PC-3 (cell line): ENCODE measurements at regions not wholly inside any gene's neighbourhood (a gene's known extent, or its start where the extent isn't known, plus 50 kb on each side); places are given as distances from the start of the nearest gene placed in this dataset.
"Not testable (repeated sequence)": the region's sequence is repeated elsewhere in the genome, so short reads cannot be mapped to it uniquely, and the experiment has no call there.

Source experiments
- ATAC-seq: fragments of 200-7000 bp; cut with Tn5 transposase; 2 replicates; pipeline ENCODE4 v1.9.1; 2020; ENCODE audit warnings: mild to moderate bottlenecking, moderate library complexity
- BruUV-seq: library from RNA; stranded (reverse); fragments of 400-500 nt; replicated peaks from 2 replicates; lab custom pipeline; 2021; lab: Mats Ljungman, UMichigan
- CTCF ChIA-PET: fragments of 300-600 bp; sonication (Branson Sonifier 250); formaldehyde crosslinking; loops from one replicate; lab custom pipeline; 2022; ENCODE audit warnings: antibody characterized with exemption; lab: Charles Lee
- POLR2A ChIA-PET: fragments of 300-600 bp; sonication (Branson Sonifier 250); formaldehyde crosslinking; loops from one replicate; lab custom pipeline; 2022; ENCODE audit warnings: antibody characterized with exemption; ENCODE audit not compliant: unreplicated experiment; lab: Charles Lee
- DNase-seq: peaks from one replicate; pipeline ENCODE4 v3.0.0-alpha.2; 2015
- H2AFZ ChIP-seq: fragments of 300-600 bp; sonication (generic); 2 replicates; pipeline ENCODE4 v1.6.0; 2016; ENCODE audit warnings: antibody characterized with exemption, low read length
- H3F3A ChIP-seq: fragments of 300-600 bp; sonication (generic); one replicate; pipeline ENCODE4 v1.6.0; 2017; ENCODE audit warnings: antibody characterized with exemption, low read length, control low read depth, mild to moderate bottlenecking; ENCODE audit not compliant: unreplicated experiment
- H3K27ac ChIP-seq: fragments of 300-600 bp; sonication (generic); 2 replicates; pipeline ENCODE4 v1.5.1; 2016; ENCODE audit warnings: mild to moderate bottlenecking, low read length
- H3K27me3 ChIP-seq: fragments of 300-600 bp; sonication (generic); 2 replicates; pipeline ENCODE4 v1.6.1; 2016; ENCODE audit warnings: low read length, mixed read lengths
- H3K36me3 ChIP-seq: fragments of 300-600 bp; sonication (generic); 2 replicates; pipeline ENCODE4 v1.6.1; 2016; ENCODE audit warnings: low read depth, mixed run types, low read length, mixed read lengths
- H3K4me1 ChIP-seq: fragments of 300-600 bp; sonication (generic); 2 replicates; pipeline ENCODE4 v1.5.1; 2016; ENCODE audit warnings: low read length; ENCODE audit not compliant: insufficient read depth
- H3K4me2 ChIP-seq: fragments of 300-600 bp; sonication (generic); 2 replicates; pipeline ENCODE4 v1.6.0; 2016; ENCODE audit warnings: low read length
- H3K4me3 ChIP-seq: fragments of 300-600 bp; sonication (generic); 2 replicates; pipeline ENCODE4 v1.5.1; 2016; ENCODE audit warnings: mild to moderate bottlenecking, low read length, mixed read lengths
- H3K79me2 ChIP-seq: fragments of 300-600 bp; sonication (generic); 2 replicates; pipeline ENCODE4 v1.6.1; 2017; ENCODE audit warnings: low read length, mixed read lengths
- H3K9ac ChIP-seq: fragments of 300-600 bp; sonication (generic); 2 replicates; pipeline ENCODE4 v1.6.0; 2016; ENCODE audit warnings: mild to moderate bottlenecking, low read length
- H3K9me2 ChIP-seq: fragments of 300-600 bp; sonication (generic); replicated peaks from 2 replicates; pipeline ENCODE4 v1.6.1; 2016; ENCODE audit warnings: mixed run types, low read length, mixed read lengths
- H3K9me3 ChIP-seq: fragments of 300-600 bp; sonication (generic); 2 replicates; pipeline ENCODE4 v1.6.1; 2016; ENCODE audit warnings: low read length, mixed read lengths
- H4K20me1 ChIP-seq: fragments of 300-600 bp; sonication (generic); 2 replicates; pipeline ENCODE4 v1.6.1; 2016; ENCODE audit warnings: low read length, mixed read lengths
- EZH2 ChIP-seq: fragments of 300-600 bp; sonication (generic); IDR thresholded peaks from one replicate; pipeline ENCODE4 v1.6.1; 2017; ENCODE audit warnings: antibody characterized with exemption, mild to moderate bottlenecking, low read length; ENCODE audit not compliant: unreplicated experiment
- EZH2phosphoT487 ChIP-seq: fragments of 300-600 bp; sonication (generic); IDR thresholded peaks from 2 replicates; pipeline ENCODE4 v1.6.1; 2018; ENCODE audit warnings: mild to moderate bottlenecking, antibody characterized with exemption, low read length, borderline replicate concordance
- intact Hi-C: fragments of 100-400 bp; cut with micrococcal nuclease; formaldehyde crosslinking; loops from 2 replicates; pipeline ENCODE4 v1.9.0; 2023
- TF ChIP-seq, protein P1 (sequence below): fragments of 300-600 bp; sonication (generic); conservative IDR thresholded peaks from 2 replicates; pipeline ENCODE4 v1.5.1; 2017; ENCODE audit warnings: antibody characterized with exemption, low read depth, mild to moderate bottlenecking, low read length

DNA sequence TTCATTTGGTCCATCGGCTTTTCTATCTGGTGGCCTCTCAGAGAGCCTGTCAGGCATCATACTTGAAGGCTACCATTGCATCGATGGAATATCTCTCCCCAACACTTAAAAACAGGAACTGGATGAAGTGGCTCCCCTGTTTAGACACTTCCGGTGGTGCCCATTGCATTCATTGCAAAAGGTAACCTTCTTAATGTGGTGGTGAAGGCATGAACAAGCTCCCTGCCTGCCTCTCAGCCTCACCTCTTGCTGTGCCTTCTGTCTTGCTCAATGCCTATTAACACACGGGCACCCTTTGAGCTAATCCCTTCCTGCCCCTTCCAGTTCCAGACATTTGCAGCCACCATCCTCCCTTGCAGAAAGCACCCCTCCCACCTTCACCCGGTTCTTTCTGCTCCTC, 233.1 kb upstream of the MSX2 start:
- no peaks in the 10 kb centered on the region for H3F3A ChIP-seq
- no peak overlapping the region for H3K4me2 ChIP-seq
- no peak overlapping the region for H3K4me3 ChIP-seq
- no peaks in the 10 kb centered on the region for H3K9me3 ChIP-seq
- DNase-seq (no peak), ATAC-seq (no peak)
- TF ChIP-seq, protein P1, sequence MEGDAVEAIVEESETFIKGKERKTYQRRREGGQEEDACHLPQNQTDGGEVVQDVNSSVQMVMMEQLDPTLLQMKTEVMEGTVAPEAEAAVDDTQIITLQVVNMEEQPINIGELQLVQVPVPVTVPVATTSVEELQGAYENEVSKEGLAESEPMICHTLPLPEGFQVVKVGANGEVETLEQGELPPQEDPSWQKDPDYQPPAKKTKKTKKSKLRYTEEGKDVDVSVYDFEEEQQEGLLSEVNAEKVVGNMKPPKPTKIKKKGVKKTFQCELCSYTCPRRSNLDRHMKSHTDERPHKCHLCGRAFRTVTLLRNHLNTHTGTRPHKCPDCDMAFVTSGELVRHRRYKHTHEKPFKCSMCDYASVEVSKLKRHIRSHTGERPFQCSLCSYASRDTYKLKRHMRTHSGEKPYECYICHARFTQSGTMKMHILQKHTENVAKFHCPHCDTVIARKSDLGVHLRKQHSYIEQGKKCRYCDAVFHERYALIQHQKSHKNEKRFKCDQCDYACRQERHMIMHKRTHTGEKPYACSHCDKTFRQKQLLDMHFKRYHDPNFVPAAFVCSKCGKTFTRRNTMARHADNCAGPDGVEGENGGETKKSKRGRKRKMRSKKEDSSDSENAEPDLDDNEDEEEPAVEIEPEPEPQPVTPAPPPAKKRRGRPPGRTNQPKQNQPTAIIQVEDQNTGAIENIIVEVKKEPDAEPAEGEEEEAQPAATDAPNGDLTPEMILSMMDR, result no peak
- TF ChIP-seq EZH2phosphoT487 (no peak), EZH2 (no peak)
- no peak overlapping the region for H3K9ac ChIP-seq
- H3K36me3 ChIP-seq, result no peaks in the 10 kb centered on the region
- no peaks in the 10 kb centered on the region for H3K27me3 ChIP-seq
- no peaks in the 10 kb centered on the region for H4K20me1 ChIP-seq
- BruUV-seq, result no TSS peak
- H2AFZ ChIP-seq, result no peak overlapping the region
- H3K9me2 ChIP-seq, result no peaks in the 10 kb centered on the region
- no peak overlapping the region for H3K27ac ChIP-seq
- intact Hi-C loops, result no loop called here
- peaks cover 23% of the 10 kb centered on the region for H3K4me1 ChIP-seq
- ChIA-PET POLR2A (no interaction called here), CTCF (no interaction called here)
- H3K79me2 ChIP-seq, result no peaks in the 10 kb centered on the region

DNA sequence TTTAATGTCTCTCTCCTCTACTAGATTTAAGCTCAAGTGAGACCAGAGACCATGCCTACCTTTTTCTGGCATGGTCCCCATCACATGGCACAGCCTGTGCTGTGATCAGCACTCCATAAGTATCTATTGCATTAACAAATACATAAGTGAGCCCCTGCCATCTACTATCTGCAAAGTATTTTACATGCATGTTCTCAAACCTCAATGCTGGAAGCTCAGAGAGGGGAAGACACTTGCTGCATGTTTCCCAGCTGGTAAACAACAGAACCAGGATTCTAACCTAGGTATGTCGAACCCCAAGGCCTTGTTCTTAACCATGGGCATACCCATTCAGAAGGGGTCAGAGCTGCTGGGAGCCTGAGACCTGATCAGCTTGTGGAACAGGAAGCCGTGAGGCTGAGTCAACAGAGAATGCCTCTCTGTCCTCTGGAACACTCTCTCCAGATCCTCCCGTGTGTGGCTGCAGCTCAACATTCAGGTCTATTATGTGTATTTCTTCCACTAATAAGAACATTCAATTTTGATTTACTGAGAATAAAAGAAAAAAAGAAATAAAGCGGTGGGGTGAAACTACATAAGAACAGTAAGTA, 232.5 kb upstream of the MSX2 start:
- Histone ChIP-seq H3K9me3 (no peaks in the 10 kb centered on the region), H2AFZ (no peak overlapping the region), H3K9ac (no peak overlapping the region), H3K36me3 (no peaks in the 10 kb centered on the region), H3F3A (no peaks in the 10 kb centered on the region), H3K79me2 (no peaks in the 10 kb centered on the region), H3K27ac (no peak overlapping the region), H3K4me3 (no peak overlapping the region), H3K27me3 (no peaks in the 10 kb centered on the region), H4K20me1 (no peaks in the 10 kb centered on the region), H3K9me2 (no peaks in the 10 kb centered on the region), H3K4me1 (peaks cover 23% of the 10 kb centered on the region), H3K4me2 (no peak overlapping the region)
- intact Hi-C loops, result no loop called here
- CTCF ChIA-PET, result no interaction called here
- ATAC-seq (no peak), DNase-seq (peak; percentile 15)
- no TSS peak for BruUV-seq
- POLR2A ChIA-PET, result no interaction called here
- TF ChIP-seq, protein P1, result no peak
- TF ChIP-seq EZH2, result no peak
- no peak for TF ChIP-seq EZH2phosphoT487

DNA sequence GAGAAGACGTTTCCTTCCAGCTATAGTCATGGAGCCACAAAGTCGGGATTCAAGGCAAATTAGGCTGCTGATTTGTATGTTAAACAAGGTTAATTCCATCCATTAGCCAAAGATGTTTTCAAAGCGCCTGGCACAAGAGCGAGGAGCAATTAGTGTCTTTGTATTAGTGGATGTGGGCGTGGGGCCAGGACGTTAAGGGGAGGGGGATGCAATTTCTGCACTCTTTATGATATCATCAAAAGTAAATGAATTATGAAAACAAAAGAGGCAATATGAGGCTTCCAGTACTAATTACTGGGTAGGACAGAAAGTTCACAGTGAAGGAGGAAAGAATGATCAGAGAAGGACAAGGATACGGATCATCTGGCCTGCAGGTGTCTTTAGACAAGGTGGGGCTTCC, 230.9 kb upstream of the MSX2 start:
- no peak for ATAC-seq
- ChIA-PET CTCF (no interaction called here), POLR2A (no interaction called here)
- Histone ChIP-seq H3K4me3 (no peak overlapping the region), H3K27ac (no peak overlapping the region), H3K4me2 (no peak overlapping the region), H4K20me1 (no peaks in the 10 kb centered on the region), H3K9me2 (no peaks in the 10 kb centered on the region), H3K79me2 (no peaks in the 10 kb centered on the region), H3K27me3 (no peaks in the 10 kb centered on the region), H3K4me1 (peaks cover 22% of the 10 kb centered on the region), H3F3A (no peaks in the 10 kb centered on the region), H3K9me3 (no peaks in the 10 kb centered on the region), H3K36me3 (no peaks in the 10 kb centered on the region), H3K9ac (no peak overlapping the region), H2AFZ (no peak overlapping the region)
- DNase-seq, result no peak
- TF ChIP-seq, protein P1, result no peak
- TF ChIP-seq EZH2phosphoT487 (no peak), EZH2 (no peak)
- intact Hi-C loops, result no loop called here
- BruUV-seq, result no TSS peak

DNA sequence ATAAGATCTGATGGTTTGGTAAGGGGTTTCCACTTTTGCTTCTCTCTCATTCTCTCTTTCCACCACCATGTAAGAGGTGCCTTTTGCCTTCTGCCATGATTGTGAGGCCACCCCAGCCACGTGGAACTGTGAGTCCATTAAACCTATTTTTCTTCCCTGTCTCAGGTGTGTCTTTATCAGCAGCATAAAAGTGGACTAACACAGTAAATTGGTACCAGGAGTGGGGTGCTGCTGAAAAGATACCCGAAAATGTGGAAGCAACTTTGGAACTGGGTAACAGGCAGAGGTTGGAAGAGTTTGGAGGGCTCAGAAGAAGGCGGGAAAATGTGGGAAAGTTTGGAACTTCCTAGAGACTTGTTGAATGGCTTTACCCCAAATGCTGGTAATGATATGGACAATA, 226.4 kb upstream of the MSX2 start:
- CTCF ChIA-PET, H3F3A ChIP-seq, H3K9ac ChIP-seq, H3K36me3 ChIP-seq, H3K4me2 ChIP-seq, H3K27me3 ChIP-seq, H3K9me3 ChIP-seq, POLR2A ChIA-PET, intact Hi-C loops, H3K27ac ChIP-seq, H3K4me3 ChIP-seq, H3K79me2 ChIP-seq, H3K4me1 ChIP-seq, H4K20me1 ChIP-seq, BruUV-seq, H3K9me2 ChIP-seq, ATAC-seq, H2AFZ ChIP-seq, DNase-seq: not testable (repeated sequence)
